Epithelial cell of esophagus (primary cell): ENCODE measurements at regions not wholly inside any gene's neighbourhood (a gene's known extent, or its start where the extent isn't known, plus 50 kb on each side); places are given as distances from the start of the nearest gene placed in this dataset.

Source experiments
- DNase-seq: peaks from one replicate; pipeline ENCODE4 v3.0.0; 2010; ENCODE audit warnings: low read depth
- H3K4me3 ChIP-seq: 2 replicates; pipeline ENCODE4 v1.5.1; 2011; ENCODE audit warnings: mild to moderate bottlenecking, low read length, control low read depth
- TF ChIP-seq, protein P1 (sequence below): IDR thresholded peaks from 2 replicates; pipeline ENCODE4 v1.5.1; 2011; ENCODE audit warnings: low read depth, mild to moderate bottlenecking, low read length, control low read depth, inconsistent platforms; ENCODE audit not compliant: insufficient read depth; ENCODE audit errors: missing control alignments

DNA sequence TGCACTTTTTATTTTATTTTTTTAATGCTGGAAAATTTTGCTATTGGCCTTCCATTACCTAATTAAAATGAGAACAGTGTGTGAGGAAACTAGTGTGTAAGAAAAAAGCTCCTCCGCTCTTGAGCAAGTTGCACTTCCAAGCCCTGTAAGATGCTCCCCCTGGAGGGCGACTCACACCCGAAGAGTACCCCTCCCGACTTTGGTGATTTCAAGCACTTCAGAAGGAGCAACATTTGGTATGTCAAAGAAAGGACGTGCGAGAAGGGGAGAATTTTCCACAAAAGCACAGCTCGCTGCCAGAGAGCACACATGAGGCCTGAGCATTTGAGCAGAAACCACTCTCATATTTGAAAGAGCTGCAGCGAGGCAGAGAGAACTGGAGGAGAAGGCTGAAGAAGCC lies 504.4 kb downstream of the FGF9 start:
- TF ChIP-seq, protein P1, sequence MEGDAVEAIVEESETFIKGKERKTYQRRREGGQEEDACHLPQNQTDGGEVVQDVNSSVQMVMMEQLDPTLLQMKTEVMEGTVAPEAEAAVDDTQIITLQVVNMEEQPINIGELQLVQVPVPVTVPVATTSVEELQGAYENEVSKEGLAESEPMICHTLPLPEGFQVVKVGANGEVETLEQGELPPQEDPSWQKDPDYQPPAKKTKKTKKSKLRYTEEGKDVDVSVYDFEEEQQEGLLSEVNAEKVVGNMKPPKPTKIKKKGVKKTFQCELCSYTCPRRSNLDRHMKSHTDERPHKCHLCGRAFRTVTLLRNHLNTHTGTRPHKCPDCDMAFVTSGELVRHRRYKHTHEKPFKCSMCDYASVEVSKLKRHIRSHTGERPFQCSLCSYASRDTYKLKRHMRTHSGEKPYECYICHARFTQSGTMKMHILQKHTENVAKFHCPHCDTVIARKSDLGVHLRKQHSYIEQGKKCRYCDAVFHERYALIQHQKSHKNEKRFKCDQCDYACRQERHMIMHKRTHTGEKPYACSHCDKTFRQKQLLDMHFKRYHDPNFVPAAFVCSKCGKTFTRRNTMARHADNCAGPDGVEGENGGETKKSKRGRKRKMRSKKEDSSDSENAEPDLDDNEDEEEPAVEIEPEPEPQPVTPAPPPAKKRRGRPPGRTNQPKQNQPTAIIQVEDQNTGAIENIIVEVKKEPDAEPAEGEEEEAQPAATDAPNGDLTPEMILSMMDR, result no peak
- no peak for DNase-seq
- H3K4me3 ChIP-seq, result no peak overlapping the region

DNA sequence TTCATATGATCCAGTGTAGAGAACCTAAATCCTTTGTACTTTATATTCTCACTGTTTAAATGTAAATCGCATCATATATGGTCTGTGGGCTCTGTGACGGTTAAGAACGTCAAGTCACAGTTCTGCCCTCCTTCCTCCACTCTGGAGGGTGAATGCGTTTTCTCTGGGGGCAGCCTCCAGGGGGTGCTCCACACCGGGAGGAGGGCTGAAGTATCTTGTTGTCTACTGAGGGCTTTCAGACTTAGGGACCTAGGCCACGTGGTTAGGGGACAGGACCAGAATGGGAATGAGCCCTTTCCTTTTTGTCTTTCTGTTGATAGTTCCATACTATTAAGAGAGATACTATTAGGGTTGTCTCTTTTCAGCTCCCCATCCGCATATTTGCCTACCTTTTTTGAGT lies 504.9 kb downstream of the FGF9 start:
- no peak for DNase-seq
- TF ChIP-seq, protein P1, result no peak
- no peak overlapping the region for H3K4me3 ChIP-seq

GRCh38 chr13:22176968-22177520 lies 506.2 kb downstream of the FGF9 start:
- no peak overlapping the region for H3K4me3 ChIP-seq
- TF ChIP-seq, protein P1, result no peak
- DNase-seq, result no peak

DNA sequence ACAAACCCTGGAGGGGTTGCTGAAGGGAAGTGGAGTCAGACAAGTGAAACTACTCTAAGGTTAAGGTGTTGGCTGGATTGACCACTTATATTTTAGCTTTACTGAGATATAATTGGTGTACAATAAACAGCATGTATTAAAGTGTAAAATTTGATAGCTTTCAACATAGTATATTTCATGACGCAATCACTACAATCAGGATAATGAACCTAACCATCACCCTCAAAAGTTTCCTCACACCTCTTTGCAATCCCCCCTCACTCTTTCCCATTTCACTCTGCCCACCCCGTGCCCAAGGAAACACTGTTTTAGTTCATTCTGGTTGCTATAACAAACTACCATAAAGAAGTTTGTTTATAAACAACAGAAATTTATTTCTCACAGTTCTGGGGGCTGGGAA lies 508.0 kb downstream of the FGF9 start:
- no peak overlapping the region for H3K4me3 ChIP-seq
- TF ChIP-seq, protein P1, result no peak
- no peak for DNase-seq

DNA sequence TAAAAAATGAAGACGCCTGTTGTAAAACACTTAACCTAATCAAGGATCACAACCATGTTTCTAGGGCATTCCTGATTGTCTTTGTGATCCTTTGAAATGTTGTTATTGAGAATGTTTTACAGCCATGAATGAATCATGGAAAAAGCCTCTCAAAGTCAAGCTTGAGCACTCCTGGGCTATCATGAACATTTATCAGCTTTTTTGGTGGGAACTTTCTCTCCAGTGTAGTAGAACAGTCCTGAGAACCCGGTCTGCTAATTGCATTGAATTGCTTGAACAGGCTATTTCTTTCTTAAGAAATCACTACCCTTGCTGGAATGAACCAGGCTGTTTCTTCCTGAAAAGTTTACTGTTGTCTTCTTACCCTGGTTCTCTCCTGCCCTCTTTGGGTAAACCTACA lies 516.5 kb downstream of the FGF9 start:
- no peak overlapping the region for H3K4me3 ChIP-seq
- DNase-seq, result no peak
- TF ChIP-seq, protein P1, result no peak

DNA sequence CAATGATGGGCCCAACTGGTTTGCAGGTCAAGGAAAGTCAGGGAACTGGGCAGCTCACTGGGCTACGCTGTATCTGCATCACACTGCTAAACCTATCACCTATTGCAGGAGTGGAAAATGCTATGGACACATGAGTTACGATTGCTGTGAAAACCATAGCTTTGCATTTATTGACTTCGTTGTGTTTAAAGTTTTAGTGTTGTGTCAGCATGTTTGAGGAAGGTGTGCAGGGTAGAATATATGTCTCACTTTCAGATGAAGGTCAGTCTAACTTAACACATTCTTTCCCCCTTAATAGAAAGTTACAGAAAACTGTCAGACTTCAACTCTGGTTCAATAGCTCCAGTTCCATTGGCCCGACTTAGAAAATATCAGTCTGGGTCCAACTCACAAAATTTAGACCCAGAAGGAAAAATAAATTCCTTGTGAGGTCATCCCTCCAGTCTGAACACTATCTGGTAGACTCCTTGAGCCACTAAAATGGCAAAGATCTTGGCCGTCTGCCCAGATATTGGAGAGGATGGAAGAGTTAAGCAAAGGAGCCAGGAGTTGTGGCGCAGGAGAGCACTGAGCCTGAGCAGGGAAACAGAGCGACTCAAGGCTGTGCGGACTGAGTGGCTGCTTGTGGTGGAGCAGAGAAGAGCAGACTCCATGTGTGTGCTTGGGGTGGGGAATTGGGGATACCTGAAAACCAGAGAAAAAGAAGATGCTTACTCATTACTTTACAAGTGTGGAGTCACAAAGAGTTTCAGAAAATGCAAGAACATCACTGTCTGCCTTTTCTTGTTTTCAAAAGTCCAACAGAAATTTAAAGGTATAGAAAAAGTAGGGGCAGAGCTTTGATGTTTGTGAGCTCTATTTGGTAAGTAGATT lies 518.5 kb downstream of the FGF9 start:
- no peak overlapping the region for H3K4me3 ChIP-seq
- TF ChIP-seq, protein P1, result no peak
- no peak for DNase-seq
